ENCODE measurements at regions not wholly inside any gene's neighbourhood (a gene's known extent, or its start where the extent isn't known, plus 50 kb on each side); places are given as distances from the start of the nearest gene placed in this dataset.

DNA sequence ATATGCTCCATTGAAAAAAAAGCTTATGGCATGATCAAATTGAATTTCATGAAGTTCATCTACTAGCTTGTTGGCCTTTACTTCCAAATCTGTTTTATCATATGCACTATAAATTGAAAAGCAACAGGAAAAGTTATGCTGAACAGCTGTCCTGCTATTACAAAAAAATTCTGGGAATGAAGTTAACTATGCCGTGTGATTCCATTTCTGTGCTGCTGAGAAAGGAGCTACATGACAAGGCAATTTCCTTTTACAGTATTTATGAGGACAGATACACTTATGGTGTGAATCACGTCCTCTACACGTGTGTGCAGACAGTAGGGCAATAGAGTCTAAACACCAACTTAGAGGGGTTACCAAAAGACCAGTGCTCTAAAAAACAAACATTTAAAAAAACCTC is 426.5 kb upstream of the AKR1E2 start:
- TF ChIP-seq, protein P1, sequence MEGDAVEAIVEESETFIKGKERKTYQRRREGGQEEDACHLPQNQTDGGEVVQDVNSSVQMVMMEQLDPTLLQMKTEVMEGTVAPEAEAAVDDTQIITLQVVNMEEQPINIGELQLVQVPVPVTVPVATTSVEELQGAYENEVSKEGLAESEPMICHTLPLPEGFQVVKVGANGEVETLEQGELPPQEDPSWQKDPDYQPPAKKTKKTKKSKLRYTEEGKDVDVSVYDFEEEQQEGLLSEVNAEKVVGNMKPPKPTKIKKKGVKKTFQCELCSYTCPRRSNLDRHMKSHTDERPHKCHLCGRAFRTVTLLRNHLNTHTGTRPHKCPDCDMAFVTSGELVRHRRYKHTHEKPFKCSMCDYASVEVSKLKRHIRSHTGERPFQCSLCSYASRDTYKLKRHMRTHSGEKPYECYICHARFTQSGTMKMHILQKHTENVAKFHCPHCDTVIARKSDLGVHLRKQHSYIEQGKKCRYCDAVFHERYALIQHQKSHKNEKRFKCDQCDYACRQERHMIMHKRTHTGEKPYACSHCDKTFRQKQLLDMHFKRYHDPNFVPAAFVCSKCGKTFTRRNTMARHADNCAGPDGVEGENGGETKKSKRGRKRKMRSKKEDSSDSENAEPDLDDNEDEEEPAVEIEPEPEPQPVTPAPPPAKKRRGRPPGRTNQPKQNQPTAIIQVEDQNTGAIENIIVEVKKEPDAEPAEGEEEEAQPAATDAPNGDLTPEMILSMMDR (IDR thresholded peaks at IDR 0.05), result no peak
- no peak for TF ChIP-seq EZH2 (IDR thresholded peaks at IDR 0.05; ENCODE audit: borderline replicate concordance, insufficient read depth, low read depth, low read length, poor library complexity, severe bottlenecking)

Data from B cell (primary cell).